ENCODE measurements at regions not wholly inside any gene's neighbourhood (a gene's known extent, or its start where the extent isn't known, plus 50 kb on each side); places are given as distances from the start of the nearest gene placed in this dataset.

DNA sequence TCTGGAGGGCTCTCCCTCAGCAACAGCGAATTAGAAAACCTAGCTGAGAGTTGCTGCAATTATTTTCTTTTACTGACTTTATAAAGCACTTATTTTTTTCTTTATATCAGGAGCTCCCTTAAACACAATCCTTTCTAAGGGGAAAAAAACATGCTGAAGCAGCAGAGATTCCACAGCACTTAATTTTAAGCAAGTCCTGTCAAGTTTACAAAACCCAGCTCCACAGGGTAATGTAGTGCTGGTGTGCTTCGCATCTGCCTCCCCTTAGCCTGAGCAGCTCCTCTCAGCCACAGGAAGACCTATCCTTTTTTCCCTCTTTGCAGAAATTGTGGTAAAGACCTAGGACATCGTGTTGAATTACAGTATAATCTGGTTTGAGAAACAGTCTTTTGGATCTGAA is 208.1 kb upstream of the SYNDIG1 start:
- no peak for DNase-seq (ENCODE audit: low spot score)

DNA sequence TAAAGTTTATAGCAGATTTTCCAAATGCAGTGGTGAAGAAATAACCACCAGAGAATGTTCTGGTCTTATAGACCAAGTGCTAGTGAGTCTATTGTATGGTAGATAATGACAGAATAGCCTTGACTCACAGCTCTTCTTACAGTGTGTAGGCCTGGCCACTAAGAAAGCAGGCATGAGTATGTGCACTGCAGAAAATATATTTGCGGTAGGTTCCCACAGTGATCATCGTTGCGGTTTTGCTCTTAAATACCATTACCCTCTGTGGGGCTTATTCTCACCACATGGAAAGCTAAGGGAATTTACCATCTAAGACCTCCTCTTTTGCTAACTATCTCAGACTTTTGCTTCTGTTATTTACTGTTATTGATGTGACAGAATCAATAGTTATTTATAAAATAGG is 212.3 kb upstream of the SYNDIG1 start:
- no peak for DNase-seq (ENCODE audit: low spot score)

DNA sequence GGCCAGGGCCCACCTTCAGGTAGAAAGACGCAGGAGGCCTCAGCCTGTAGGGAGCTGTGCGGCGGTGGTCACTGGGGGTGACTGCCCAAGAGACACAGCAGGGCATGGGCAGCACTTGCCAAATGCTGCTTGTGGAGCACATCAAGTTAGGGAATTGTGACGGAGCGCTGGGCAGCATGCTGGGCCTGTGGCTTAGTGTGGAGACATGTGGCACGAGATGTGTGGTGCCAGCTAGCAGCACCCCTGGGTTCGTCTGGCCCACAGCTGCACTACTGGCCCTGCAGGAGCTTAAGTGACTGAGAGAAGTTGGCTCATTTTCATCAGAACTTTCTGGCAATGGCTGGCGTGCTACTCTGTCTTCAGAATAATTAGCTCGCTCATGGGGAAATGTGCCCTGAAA is 213.1 kb upstream of the SYNDIG1 start:
- no peak for DNase-seq (ENCODE audit: low spot score)

DNA sequence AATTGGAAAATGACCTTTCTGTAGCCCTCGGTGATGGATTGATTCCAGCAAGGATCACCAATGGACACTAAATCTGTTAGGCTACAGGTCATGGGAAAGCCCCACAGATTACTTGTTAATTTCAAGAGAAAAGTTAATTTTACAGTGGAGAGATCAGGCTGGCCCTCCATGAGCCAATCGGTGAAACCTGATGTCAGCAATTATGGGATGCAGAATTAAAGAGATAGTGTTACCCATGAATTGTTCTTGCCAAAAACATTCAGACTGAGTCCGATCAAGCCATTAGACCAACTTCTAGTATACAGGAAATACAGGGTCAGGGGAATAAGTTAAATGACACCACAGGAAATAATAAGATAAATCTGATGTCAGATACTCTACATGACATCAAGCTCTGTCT is 214.9 kb upstream of the SYNDIG1 start:
- DNase-seq (ENCODE audit: low spot score) = no peak

DNA sequence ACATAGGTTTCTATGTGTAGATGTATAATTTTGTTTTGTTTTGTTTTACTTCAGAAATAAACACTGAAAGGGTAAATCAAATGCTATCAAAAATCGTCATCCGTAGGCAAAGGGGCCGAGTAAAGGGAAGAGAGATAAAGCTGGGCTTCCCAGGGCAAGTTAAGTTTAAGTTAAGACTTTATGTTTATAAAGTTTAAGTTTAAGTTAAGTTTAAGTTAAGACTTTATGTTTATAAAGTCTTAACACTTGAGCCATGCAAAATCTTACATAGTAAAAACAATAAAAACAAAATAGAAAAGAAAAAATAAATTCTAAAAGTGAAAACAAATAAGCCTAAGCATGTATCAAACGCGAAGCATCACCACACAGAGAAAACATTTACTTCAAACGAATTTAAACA is 216.1 kb upstream of the SYNDIG1 start:
- DNase-seq (ENCODE audit: low spot score) = no peak

DNA sequence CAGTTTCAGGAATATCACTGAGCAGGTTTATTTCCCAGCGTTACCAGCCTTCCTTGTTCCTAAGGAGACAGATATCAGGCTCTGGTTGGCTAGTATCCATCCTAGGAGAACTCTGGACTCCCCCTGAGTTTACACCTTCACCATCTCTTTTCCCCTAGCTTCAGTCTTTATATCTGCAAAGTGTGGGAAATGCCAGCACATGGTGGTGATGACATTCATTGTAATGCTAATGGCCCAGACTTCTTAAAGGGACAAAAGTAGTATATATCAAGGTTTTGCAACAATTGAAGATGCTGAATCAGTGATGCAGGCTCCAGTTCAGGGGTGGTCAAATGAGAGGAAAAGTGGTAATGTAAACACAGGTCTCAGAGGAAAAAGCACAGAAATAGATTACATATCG is 224.3 kb upstream of the SYNDIG1 start:
- DNase-seq (ENCODE audit: low spot score) = no peak

DNA sequence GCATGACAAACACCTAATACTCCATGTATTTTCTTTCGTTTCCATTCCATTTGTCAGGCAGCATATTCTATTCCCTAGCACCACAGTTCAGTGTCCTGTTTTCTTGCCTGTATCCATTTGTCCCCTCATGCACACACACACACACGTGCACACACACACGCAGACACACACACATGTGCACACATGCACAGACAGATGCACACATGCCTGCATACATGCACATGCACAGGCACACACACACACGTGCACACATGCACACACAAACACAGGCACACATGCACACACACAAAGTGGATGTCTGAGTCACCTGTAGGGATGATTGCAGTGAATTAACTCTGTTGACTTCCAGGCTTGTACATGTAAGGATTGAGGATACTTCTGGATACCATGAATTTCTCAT is 226.7 kb upstream of the SYNDIG1 start:
- no peak for DNase-seq (ENCODE audit: low spot score)

DNA sequence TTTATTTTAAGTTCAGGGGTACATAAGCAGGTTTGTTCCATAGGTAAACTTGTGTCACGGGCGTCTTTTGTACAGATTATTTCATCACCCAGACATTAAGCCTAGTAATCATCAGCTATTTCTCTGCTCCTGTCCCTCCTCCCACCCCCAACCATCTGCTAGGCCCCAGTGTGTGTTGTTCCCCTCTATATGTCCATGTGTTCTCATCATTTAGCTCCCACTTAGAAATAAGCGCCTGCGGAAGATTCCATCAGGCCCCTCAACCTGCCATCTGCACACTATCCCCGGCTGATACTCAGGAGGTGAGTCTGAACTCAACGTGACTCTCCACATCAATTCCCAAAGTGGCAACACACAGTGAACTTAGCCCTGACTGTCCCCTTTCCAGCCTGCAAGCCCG is 228.0 kb upstream of the SYNDIG1 start:
- no peak for DNase-seq (ENCODE audit: low spot score)

DNA sequence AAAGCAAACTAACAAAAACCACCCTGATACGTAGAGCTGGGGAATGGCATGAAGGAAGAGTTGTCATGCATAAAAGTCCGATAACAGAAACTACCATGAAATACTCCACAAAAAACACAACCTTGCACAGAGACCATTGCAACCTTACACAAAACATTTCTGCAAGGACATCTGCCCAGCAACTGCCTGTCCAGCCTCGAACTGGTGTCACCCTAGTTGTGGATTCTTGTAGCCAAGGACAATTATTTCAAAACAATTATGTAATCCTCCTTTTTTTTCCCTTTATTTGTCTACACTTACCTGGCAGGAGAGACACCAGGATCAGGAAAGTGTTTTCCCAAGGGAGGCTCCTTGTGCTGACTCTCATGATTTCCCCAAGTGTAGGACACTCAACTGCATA is 232.5 kb upstream of the SYNDIG1 start:
- DNase-seq (ENCODE audit: low spot score) = no peak

DNA sequence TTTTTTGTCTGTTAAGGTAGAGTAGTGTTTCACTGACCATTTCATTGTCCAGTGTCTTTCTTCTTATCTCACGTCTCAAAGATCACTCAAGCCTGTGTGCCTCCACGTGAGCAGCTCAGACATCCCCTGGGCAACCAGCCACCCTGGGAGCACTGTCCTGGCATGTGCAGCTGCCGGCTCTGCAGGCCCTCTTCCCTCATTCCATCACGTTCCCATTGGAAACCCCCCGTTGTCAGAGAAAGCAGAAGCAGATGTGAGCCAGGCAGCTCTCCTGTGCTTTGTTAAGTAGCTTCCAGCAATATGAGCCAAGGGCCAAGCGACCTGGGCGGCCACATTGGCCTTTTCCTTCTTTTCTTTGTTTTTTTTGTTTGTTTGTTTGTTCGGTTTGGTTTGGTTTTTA is 233.2 kb upstream of the SYNDIG1 start:
- DNase-seq (ENCODE audit: low spot score) = no peak

DNA sequence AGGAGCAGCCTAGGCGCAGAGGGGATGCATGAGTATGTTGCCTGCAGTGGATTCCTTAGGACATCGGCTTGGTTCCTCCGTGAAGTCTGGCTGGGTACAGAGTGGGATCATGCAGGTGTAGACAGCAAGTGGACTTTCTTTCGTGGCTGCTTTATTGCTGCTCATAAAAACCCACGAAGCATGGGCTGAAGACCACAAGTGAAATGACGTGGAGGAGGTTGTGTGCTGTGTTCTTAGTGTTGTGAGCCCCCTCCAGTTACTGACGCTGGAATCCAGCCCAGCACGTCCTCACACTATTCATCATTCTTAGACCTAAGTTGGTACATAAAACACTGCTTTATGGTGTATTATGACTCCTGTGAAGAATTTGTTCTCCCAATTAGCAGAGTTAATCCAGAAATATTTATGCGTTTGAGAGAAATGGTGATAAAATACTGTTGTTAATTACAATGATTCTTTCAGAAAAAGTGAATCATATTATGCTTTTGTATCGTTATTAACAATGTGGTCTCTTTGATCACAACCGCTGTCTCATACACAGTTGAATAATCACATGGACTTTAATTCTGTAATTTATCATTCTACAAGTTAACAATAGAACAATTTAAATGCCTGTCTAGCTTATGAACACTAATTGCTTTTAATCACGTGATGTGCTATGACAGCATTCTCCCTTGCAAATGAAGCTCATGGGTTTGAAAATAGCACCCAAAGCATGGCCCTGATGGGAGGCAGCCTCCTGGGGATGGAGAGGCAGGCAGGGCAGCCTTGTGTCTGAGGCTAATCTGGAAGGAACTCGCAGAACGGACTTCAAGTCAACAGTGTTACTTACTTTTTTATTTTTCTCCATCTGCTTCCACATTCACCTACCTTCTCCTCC is 233.9 kb upstream of the SYNDIG1 start:
- no peak for DNase-seq (ENCODE audit: low spot score)

DNA sequence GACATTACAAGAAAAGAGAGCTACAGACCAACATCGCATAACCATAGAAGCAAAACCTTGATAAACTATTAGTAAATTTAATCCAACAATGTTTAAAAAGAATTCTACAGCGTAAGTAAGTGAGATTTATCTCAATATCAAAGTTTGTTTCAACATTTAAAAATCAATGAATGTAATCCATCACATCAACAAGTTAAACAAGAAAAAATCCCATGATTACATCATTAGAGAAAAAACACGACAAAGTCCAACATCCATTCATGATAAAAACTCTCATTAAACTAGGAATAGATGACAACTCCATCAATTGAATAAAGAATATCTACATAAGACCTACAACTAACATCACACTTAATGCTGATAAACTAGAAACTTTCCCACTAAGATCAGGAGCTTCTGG is 239.0 kb upstream of the GGTLC1 start:
- DNase-seq (ENCODE audit: low spot score) = no peak

DNA sequence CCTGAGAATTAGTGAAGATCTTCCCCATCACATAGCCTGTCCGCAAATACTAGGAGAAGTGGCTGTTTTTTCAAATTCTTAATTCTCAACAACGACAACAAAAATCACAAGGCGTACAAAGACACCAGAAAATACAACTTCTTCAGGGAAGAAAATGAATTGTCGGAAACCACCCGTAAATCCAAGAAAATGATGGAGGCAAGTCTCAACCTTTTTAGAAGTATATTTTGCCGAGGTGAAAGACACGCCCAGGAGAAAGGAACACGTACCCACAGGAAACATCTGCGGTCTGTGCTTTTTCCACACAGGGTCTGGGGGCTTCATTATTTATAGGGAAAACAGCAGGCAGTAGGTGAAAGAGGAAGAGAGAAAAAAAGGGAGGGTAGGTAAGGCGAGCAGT is 223.9 kb upstream of the GGTLC1 start:
- no peak for DNase-seq (ENCODE audit: low spot score)

DNA sequence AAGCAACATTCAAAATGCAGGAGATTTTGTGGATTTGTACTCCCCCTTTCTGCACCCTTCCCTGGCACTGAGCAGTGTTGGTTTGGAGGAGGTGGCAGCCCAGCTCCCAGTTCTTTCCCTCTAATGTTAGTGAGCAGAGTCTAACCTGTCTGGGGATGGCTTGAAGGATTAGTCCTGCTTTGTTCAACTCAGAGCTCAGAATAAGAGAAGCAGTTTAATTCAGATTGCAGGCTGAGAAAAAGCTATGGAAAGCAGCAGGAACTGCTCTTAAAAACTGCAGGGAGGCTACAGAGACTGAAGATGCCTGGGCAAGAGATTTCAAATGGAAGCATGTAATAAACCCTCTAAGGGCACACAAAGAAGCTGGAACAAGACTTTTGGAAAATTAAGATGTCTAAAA is 223.4 kb upstream of the GGTLC1 start:
- no peak for DNase-seq (ENCODE audit: low spot score)

DNA sequence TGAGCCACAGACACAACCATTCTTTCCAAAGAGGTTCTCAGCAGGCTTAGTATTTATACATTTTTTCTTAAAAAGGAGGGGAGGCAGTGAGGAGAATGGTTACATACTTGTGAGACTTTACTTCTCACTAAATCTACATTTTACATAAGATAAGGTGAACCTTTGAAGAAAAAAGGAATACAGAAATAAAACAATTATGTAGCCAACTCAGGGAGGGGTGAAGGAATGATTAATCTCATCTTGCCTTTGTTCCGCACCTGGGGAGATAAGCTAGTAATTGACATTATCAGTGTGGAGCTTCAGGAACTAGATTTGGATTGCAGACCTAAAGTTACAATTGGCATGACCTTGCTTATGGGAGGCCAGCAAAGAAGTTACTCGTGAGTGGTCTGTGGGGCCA is 221.8 kb upstream of the GGTLC1 start:
- DNase-seq (ENCODE audit: low spot score) = no peak

DNA sequence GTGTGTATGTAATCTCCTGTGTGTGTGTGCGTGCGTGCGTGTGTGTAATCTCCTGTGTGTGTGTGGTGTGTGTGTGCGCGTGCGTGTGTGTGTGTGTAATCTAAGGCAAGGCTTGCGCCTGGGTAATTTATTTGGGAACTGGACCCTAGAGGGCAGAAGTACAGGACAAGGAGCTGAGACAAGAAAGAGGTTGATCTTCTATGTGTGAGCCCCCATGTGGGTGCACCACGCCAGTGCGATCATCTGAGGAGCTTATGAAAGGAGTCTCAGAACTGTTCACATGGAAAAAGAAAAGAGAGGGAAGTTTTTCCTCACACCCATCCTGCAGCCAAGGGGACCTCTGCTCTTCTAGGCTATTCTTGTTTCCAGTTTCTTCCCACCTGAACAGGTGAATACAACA is 220.1 kb upstream of the GGTLC1 start:
- DNase-seq (ENCODE audit: low spot score) = peak; percentile 12

DNA sequence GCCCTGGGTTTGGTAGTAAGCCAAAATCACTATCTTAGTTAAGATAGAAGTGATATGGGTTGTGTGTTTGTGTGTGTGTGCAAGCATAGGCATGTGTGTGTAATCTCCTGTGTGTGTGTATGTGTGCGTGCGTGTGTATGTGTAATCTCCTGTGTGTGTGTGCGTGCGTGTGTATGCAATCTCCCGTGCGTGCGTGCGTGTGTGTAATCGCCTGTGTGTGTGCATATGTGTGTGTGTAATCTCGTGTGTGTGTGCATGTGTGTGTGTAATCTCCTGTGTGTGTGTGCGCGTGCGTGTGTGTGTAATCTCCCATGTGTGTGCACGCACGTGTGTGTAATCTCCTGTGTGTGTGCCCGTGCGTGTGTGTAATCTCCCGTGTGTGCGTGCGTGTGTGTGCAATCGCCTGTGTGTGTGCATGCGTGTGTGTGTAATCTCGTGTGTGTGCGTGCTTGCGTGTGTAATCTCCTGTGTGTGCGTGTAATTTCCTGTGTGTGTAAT is 219.3 kb upstream of the GGTLC1 start:
- no peak for DNase-seq (ENCODE audit: low spot score)

DNA sequence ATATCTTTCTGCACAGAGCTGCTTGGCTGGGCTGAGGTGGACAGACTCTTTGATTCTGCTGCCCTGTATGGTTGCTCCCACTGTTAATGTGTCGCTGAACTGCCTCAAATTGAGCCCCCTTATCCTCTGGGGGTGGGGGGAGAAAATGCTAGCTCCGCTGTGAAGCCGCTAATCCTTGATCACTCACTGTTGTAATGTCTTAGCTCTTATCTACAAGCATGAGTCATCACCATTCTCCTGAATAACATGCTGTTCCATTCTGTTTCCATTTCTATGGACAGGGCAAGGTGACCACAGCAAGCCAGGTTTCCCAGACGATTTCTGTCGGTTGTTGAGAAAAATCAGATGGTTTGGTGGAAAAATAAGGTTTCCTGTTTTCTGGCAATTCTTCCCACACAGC is 218.4 kb upstream of the GGTLC1 start:
- no peak for DNase-seq (ENCODE audit: low spot score)

DNA sequence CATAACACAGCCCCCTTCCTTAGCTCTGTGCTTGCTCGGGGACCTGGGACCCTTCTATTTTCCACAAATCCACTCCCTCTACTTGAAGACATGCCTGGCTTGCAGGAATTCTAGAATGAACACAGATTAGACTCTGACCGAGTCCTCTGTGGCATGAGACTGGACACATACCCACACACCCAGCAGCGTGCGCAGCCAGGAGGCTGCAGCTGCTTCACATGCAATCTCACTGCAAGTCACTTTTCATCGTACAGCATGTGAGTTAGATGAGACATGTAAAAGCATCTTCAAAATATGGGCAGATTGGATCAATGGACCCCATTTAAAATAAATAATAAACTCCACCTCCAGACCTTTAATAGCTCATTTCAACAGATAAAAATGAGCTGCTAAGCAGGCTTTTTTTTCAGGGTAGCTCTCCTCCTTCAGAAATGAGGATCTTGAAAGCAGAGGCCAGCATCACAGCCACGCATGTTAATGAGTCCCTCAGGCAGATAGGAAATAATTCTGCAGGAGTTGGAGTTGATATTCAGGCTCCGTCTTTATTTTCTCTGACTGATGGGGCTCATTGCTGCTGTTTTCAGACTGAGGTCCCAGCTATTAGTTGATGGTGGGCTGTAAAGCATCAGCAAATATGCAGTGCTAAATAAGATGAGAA is 215.1 kb upstream of the GGTLC1 start:
- DNase-seq (ENCODE audit: low spot score) = no peak

DNA sequence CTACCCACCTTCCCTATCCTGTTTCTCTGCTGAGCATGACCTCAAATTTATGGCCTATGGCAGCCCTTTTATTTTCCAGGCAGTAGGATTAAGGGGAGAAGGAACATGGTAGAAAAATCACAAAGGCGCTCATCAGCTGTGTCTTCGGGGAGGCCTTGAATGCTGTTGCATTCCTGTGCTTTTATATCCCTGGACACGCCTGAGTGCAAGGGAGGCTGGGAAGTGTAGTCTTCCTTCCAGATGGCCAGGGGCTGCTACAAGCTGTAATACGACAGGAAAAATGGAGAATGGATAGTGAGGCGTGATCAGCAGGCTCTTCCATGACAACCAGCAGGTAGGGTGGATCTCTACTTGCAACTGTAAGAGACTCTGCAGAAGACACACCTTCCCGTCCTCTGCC is 210.9 kb upstream of the GGTLC1 start:
- no peak for DNase-seq (ENCODE audit: low spot score)

DNA sequence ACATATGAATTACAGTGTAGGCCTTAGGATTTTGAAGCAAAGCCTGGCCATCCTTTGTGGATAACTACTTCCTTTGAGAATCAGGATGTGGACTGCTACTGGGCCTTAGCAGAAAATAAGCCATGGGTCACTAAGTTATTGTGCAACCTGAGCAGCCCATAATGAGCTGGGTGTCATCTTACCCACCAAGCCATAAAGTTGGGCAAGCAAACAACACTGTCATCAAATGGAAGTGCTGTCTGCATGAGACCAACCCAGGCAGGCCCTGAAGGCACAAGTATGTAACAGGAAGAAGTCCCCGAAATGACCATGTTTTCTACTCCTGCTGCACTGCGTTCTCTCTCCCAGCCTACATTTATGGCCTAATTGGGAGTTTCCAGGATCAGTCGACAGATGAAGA is 205.6 kb upstream of the GGTLC1 start:
- no peak for DNase-seq (ENCODE audit: low spot score)

DNA sequence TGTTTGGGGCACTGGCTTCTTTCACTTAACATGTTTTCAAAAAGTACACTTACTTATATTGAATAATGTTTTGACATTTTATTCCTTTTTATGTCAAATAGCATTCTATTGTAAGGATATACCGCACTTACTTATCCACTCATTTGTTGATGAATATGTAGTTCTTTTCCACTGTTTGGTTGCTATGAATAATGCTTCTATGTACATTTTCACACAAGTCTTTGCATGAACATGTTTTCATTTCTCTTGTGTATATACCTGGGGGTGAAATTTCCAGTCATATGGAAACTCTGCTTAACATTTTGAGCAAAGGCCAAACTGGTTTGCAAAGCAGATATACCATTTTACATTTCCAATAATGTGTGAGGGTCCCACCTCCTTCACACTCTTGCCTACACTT is 202.3 kb upstream of the GGTLC1 start:
- DNase-seq (ENCODE audit: low spot score) = no peak

DNA sequence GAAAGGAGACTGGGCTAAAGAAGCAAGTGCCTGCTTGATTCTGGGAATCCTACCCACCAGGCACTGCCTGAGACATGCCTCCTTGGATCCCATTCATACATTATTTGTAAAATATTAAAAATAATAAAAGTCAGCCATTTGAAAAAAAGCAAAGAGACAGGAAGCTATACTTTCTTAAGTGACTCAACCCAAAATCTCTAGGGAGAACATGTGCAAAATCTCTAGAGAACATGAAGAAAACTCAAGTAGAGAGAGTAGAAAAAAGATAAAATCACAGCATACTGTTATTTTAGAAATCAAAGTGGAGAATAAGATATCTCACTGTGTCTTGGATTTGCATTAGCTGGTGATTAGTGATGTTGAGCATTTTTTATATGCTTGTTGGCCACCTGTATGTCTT is 197.2 kb upstream of the GGTLC1 start:
- no peak for DNase-seq (ENCODE audit: low spot score)

DNA sequence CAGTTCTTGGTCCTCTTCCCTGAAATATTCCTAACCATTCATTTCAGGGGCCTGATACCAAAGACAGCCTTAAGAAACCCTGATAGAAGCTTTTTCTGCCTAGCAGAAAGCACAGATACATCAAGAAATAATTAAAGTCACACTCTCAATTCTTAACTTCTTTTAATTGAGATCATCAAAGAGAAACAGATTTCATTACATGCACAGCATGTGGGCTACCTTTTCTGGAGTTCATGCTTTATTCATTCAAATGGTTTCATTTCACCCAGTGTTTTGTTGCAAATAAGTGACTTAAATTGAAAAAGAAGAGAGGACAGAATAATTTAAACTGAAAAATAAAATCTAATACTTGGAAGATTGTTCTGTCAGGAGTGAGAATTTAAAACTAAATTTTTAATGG is 192.6 kb upstream of the GGTLC1 start:
- no peak for DNase-seq (ENCODE audit: low spot score)
